Brain microvascular endothelial cell (primary cell): ENCODE measurements at regions not wholly inside any gene's neighbourhood (a gene's known extent, or its start where the extent isn't known, plus 50 kb on each side); places are given as distances from the start of the nearest gene placed in this dataset.

Experiments
- DNase-seq: peaks from one replicate; pipeline ENCODE4 v3.0.0-alpha.2; 2020
- H3K27ac ChIP-seq: fragments of 250-450 bp; sonication (Bioruptor Pico); 2 replicates; pipeline ENCODE4 v1.5.1; 2020; ENCODE audit warnings: mild to moderate bottlenecking, moderate library complexity
- H3K27me3 ChIP-seq: fragments of 250-450 bp; sonication (Bioruptor Pico); replicated peaks from 2 replicates; pipeline ENCODE4 v1.5.1; 2020; ENCODE audit warnings: mild to moderate bottlenecking
- H3K36me3 ChIP-seq: fragments of 250-450 bp; sonication (Bioruptor Pico); replicated peaks from 2 replicates; pipeline ENCODE4 v1.5.1; 2020; ENCODE audit warnings: mild to moderate bottlenecking
- H3K4me3 ChIP-seq: 2 replicates; pipeline ENCODE4 v1.5.1; 2011; ENCODE audit warnings: low read depth, mild to moderate bottlenecking, control low read depth, low read length, moderate library complexity
- CTCF ChIP-seq: IDR thresholded peaks from 2 replicates; pipeline ENCODE4 v1.5.1; 2011; ENCODE audit warnings: low read depth, mild to moderate bottlenecking, moderate library complexity, low read length, control low read depth, inconsistent platforms; ENCODE audit errors: missing control alignments
- in situ Hi-C: cut with HindIII; loops from 2 replicates; pipeline ENCODE4 v1.10.0; 2017; ENCODE audit warnings: low sequenced_read_pairs, low pct_ligation_motif_present

GRCh38 chr13:109959903-109960302, 173.5 kb upstream of the IRS2 start:
- no peaks in the 10 kb centered on the region for H3K36me3 ChIP-seq
- H3K27ac ChIP-seq, result no peak overlapping the region
- DNase-seq, result no peak
- H3K27me3 ChIP-seq, result no peaks in the 10 kb centered on the region
- in situ Hi-C loops, result no loop called here
- H3K4me3 ChIP-seq, result no peak overlapping the region
- no peak for TF ChIP-seq CTCF

GRCh38 chr13:109957875-109958274, 171.5 kb upstream of the IRS2 start:
- in situ Hi-C loops, result no loop called here

DNA sequence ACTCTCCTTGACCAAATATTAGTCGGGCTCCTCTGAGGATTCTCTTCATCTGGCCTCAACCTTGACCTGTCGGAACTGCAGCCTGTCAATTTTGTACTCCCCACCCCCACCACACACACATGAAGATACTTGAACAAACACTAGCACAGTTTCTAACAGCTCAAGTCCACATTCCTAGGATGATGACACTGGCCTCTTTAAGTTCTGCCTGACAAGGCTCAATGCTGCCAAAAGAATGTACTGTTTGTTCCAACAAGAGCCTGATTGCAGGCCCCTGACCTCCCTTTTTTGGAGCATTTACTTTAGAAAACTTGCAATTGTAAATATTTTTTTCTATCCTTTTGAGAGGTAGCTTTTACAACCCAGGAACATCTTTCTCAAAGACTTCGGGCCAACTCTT, 169.2 kb upstream of the IRS2 start:
- no peaks in the 10 kb centered on the region for H3K36me3 ChIP-seq
- DNase-seq, result peak; percentile 15
- H3K27me3 ChIP-seq, result no peaks in the 10 kb centered on the region
- no peak overlapping the region for H3K4me3 ChIP-seq
- no peak overlapping the region for H3K27ac ChIP-seq
- in situ Hi-C loops, result no loop called here
- TF ChIP-seq CTCF, result no peak

More at GRCh38 chr13:109957875-109958274, 171.5 kb upstream of the IRS2 start:
- DNase-seq, result no peak
- H3K27ac ChIP-seq, result no peak overlapping the region
- H3K27me3 ChIP-seq, result no peaks in the 10 kb centered on the region
- H3K36me3 ChIP-seq, result no peaks in the 10 kb centered on the region
- TF ChIP-seq CTCF, result no peak
- no peak overlapping the region for H3K4me3 ChIP-seq

- no peak for DNase-seq
- no peak for TF ChIP-seq CTCF
- no peak overlapping the region for H3K4me3 ChIP-seq
- H3K36me3 ChIP-seq, result no peaks in the 10 kb centered on the region
- no peak overlapping the region for H3K27ac ChIP-seq
- H3K27me3 ChIP-seq, result no peaks in the 10 kb centered on the region
- in situ Hi-C loops, result no loop called here
Observed at GRCh38 chr13:109954441-109954840, 168.1 kb upstream of the IRS2 start.

DNA sequence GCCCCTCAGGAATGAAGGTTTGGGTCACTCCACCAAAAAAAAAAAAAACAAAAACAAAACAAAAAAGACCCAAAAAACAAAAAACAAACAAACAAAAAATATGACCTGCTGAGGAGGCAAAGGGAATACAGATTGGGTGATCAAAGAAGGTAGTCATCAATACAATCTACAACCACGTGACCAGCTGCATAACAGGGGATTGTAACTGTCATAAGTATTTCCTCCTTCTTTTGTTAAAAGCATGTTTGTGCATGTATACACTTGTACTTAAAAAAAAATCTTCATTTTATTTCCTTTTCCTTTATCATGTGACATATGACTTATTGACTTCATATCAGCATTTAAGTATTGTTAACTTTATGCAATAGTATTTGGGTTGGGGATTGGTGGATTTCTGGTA, 165.1 kb upstream of the IRS2 start:
- Histone ChIP-seq H3K27ac (no peak overlapping the region), H3K27me3 (no peaks in the 10 kb centered on the region), H3K36me3 (no peaks in the 10 kb centered on the region), H3K4me3 (no peak overlapping the region)
- no peak for DNase-seq
- no peak for TF ChIP-seq CTCF
- in situ Hi-C loops, result no loop called here

- no peaks in the 10 kb centered on the region for H3K27me3 ChIP-seq
- in situ Hi-C loops, result no loop called here
Observed at GRCh38 chr13:109949397-109949796, 163.0 kb upstream of the IRS2 start.

More at GRCh38 chr13:109949397-109949796, 163.0 kb upstream of the IRS2 start:
- peak; percentile 26 for DNase-seq
- no peak overlapping the region for H3K4me3 ChIP-seq
- no peak overlapping the region for H3K27ac ChIP-seq
- H3K36me3 ChIP-seq, result no peaks in the 10 kb centered on the region
- TF ChIP-seq CTCF, result no peak
